ENCODE measurements at regions not wholly inside any gene's neighbourhood (a gene's known extent, or its start where the extent isn't known, plus 50 kb on each side); places are given as distances from the start of the nearest gene placed in this dataset.

- no peak for TF ChIP-seq OSR1 (CRISPR knock-in tag; IDR thresholded peaks at IDR 0.05)
- no peak for TF ChIP-seq GLIS3 (CRISPR knock-in tag; IDR thresholded peaks at IDR 0.05)
- TF ChIP-seq ARNTL (CRISPR knock-in tag; IDR thresholded peaks at IDR 0.05; ENCODE audit: borderline replicate concordance, low read depth): no peak
- TF ChIP-seq, protein P1, sequence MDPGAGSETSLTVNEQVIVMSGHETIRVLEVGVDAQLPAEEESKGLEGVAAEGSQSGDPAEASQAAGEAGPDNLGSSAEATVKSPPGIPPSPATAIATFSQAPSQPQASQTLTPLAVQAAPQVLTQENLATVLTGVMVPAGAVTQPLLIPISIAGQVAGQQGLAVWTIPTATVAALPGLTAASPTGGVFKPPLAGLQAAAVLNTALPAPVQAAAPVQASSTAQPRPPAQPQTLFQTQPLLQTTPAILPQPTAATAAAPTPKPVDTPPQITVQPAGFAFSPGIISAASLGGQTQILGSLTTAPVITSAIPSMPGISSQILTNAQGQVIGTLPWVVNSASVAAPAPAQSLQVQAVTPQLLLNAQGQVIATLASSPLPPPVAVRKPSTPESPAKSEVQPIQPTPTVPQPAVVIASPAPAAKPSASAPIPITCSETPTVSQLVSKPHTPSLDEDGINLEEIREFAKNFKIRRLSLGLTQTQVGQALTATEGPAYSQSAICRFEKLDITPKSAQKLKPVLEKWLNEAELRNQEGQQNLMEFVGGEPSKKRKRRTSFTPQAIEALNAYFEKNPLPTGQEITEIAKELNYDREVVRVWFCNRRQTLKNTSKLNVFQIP (CRISPR knock-in tag; IDR thresholded peaks at IDR 0.05; ENCODE audit: borderline replicate concordance, low read depth): no peak
- no peak for TF ChIP-seq CREB5 (CRISPR knock-in tag; IDR thresholded peaks at IDR 0.05; ENCODE audit: low read depth)
- TF ChIP-seq, protein P2, sequence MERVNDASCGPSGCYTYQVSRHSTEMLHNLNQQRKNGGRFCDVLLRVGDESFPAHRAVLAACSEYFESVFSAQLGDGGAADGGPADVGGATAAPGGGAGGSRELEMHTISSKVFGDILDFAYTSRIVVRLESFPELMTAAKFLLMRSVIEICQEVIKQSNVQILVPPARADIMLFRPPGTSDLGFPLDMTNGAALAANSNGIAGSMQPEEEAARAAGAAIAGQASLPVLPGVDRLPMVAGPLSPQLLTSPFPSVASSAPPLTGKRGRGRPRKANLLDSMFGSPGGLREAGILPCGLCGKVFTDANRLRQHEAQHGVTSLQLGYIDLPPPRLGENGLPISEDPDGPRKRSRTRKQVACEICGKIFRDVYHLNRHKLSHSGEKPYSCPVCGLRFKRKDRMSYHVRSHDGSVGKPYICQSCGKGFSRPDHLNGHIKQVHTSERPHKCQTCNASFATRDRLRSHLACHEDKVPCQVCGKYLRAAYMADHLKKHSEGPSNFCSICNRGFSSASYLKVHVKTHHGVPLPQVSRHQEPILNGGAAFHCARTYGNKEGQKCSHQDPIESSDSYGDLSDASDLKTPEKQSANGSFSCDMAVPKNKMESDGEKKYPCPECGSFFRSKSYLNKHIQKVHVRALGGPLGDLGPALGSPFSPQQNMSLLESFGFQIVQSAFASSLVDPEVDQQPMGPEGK (CRISPR knock-in tag; IDR thresholded peaks at IDR 0.05; ENCODE audit: borderline replicate concordance): no peak
- TF ChIP-seq ZFP30 (CRISPR knock-in tag; IDR thresholded peaks at IDR 0.05): no peak
- TF ChIP-seq ZFP3 (CRISPR knock-in tag; IDR thresholded peaks at IDR 0.05): no peak
- no peak for TF ChIP-seq ISL1 (CRISPR knock-in tag; IDR thresholded peaks at IDR 0.05)
Measured at GRCh38 chr5:30500513-30500912, 693.0 kb upstream of the CDH6 start.

Measured in SK-N-SH treated with all-trans-retinoic acid at 6 μM for 48 hours (cell line).